Endothelial cell of umbilical vein (primary cell): ENCODE measurements at regions not wholly inside any gene's neighbourhood (a gene's known extent, or its start where the extent isn't known, plus 50 kb on each side); places are given as distances from the start of the nearest gene placed in this dataset.

Source experiments
- BruUV-seq: library from RNA; stranded (reverse); fragments of 400-500 nt; replicated peaks from 2 replicates; lab custom pipeline; 2021; lab: Mats Ljungman, UMichigan
- CTCF ChIA-PET: fragments of 300-600, 350-600 bp; sonication (Branson Sonifier 250); formaldehyde crosslinking; loops from one replicate; lab custom pipeline; 2021; ENCODE audit warnings: antibody characterized with exemption, inconsistent platforms; lab: Charles Lee
- POLR2A ChIA-PET: fragments of 300-600, 350-600 bp; sonication (Branson Sonifier 250); formaldehyde crosslinking; loops from one replicate; lab custom pipeline; 2021; ENCODE audit warnings: antibody characterized with exemption, inconsistent platforms; lab: Charles Lee
- DNase-seq: peaks from one replicate; pipeline ENCODE4 v3.0.0-alpha.2; 2011; ENCODE audit warnings: low read depth, low spot score
- FAIRE-seq: peaks from 2 replicates; lab custom pipeline; 2011; peaks lifted over from hg19 to GRCh38; lab: Jason Lieb, UNC
- H2AFZ ChIP-seq: 2 replicates; pipeline ENCODE4 v1.6.0; 2012; ENCODE audit warnings: low read depth, low read length, control low read depth, inconsistent platforms
- H3K27ac ChIP-seq: 2 replicates; pipeline ENCODE4 v1.5.1; 2011; ENCODE audit warnings: low read depth, mild to moderate bottlenecking, control low read depth, low read length, moderate library complexity; ENCODE audit not compliant: insufficient read depth
- H3K27me3 ChIP-seq, 2 experiments: 2 replicates each; pipeline versions ENCODE4 v1.6.0 to v1.6.1; 2011; ENCODE audit warnings: low read length in 2 of 2, mixed read lengths in 1 of 2; ENCODE audit not compliant: control insufficient read depth in 2 of 2, insufficient read depth in 2 of 2
- H3K36me3 ChIP-seq, 2 experiments: 2 replicates in 1 of 2; 3 replicates in 1 of 2; pipeline ENCODE4 v1.5.1; 2011; ENCODE audit warnings: low read length in 2 of 2, mild to moderate bottlenecking in 1 of 2, moderate library complexity in 1 of 2; ENCODE audit not compliant: control insufficient read depth in 2 of 2, insufficient read depth in 2 of 2; ENCODE audit errors: extremely low read depth in 1 of 2
- H3K4me1 ChIP-seq: 3 replicates; pipeline ENCODE4 v1.5.1; 2011; ENCODE audit warnings: mild to moderate bottlenecking, low read length; ENCODE audit not compliant: control insufficient read depth, insufficient read depth; ENCODE audit errors: extremely low read depth
- H3K4me2 ChIP-seq: 2 replicates; pipeline ENCODE4 v1.6.1; 2011; ENCODE audit warnings: low read length, control low read depth, mixed read lengths; ENCODE audit not compliant: insufficient read depth
- H3K4me3 ChIP-seq, 3 experiments: fragments of 200-600 bp in 1 of 3; sonication (generic), shearing (Covaris generic) in 1 of 3; replicated peaks in 1 of 3; 2 replicates each; pipeline ENCODE4 v1.5.1; 2011 to 2016; ENCODE audit warnings: control low read depth in 3 of 3, low read length in 3 of 3, mild to moderate bottlenecking in 2 of 3, inconsistent platforms in 1 of 3, low read depth in 1 of 3, moderate library complexity in 1 of 3; ENCODE audit not compliant: insufficient read depth in 1 of 3
- H3K79me2 ChIP-seq: 2 replicates; pipeline ENCODE4 v1.6.0; 2012; ENCODE audit warnings: low read length, inconsistent platforms; ENCODE audit not compliant: control insufficient read depth, insufficient read depth
- H3K9ac ChIP-seq: replicated peaks from 2 replicates; pipeline ENCODE3; 2011; ENCODE audit warnings: low read length, control low read depth; ENCODE audit not compliant: insufficient read depth; ENCODE audit errors: extremely low read depth
- H3K9me1 ChIP-seq: replicated peaks from 3 replicates; pipeline ENCODE4 v1.6.0; 2011; ENCODE audit warnings: mild to moderate bottlenecking, low read length; ENCODE audit not compliant: control insufficient read depth, insufficient read depth; ENCODE audit errors: extremely low read depth
- H3K9me3 ChIP-seq: replicated peaks from 2 replicates; pipeline ENCODE4 v1.5.1; 2012; ENCODE audit warnings: low read length, inconsistent platforms; ENCODE audit not compliant: control insufficient read depth, insufficient read depth
- H4K20me1 ChIP-seq: replicated peaks from 2 replicates; pipeline ENCODE3; 2011; ENCODE audit warnings: mild to moderate bottlenecking, low read length; ENCODE audit not compliant: control insufficient read depth, insufficient read depth; ENCODE audit errors: extremely low read depth
- EZH2 ChIP-seq: IDR thresholded peaks from 2 replicates; pipeline ENCODE4 v1.6.1; 2012; ENCODE audit warnings: borderline replicate concordance, low read depth, mild to moderate bottlenecking, moderate library complexity, low read length, inconsistent platforms; ENCODE audit not compliant: severe bottlenecking
- FOS ChIP-seq: IDR thresholded peaks from 2 replicates; pipeline ENCODE4 v1.6.1; 2011; ENCODE audit warnings: mild to moderate bottlenecking, low read length, moderate library complexity, borderline replicate concordance; ENCODE audit not compliant: insufficient read depth
- GATA2 ChIP-seq: IDR thresholded peaks from 2 replicates; pipeline ENCODE4 v1.7.0; 2011; ENCODE audit warnings: low read depth, mild to moderate bottlenecking, moderate library complexity, mixed read lengths, low read length; ENCODE audit not compliant: insufficient read length, insufficient read depth
- JUN ChIP-seq: IDR thresholded peaks from 2 replicates; pipeline ENCODE4 v1.6.1; 2011; ENCODE audit warnings: borderline replicate concordance, low read depth; ENCODE audit not compliant: insufficient read length, insufficient read depth
- MYC ChIP-seq: IDR thresholded peaks from one replicate; pipeline ENCODE4 v1.6.1; 2011; ENCODE audit warnings: mild to moderate bottlenecking, low read depth, low read length
- POLR2A ChIP-seq: IDR thresholded peaks from 2 replicates; pipeline ENCODE4 v1.6.1; 2012; ENCODE audit warnings: low read depth, mild to moderate bottlenecking, control low read depth, low read length
- POLR2AphosphoS5 ChIP-seq: IDR thresholded peaks from 2 replicates; pipeline ENCODE4 v1.6.1; 2012; ENCODE audit warnings: low read depth, mild to moderate bottlenecking, control low read depth, low read length, moderate library complexity; ENCODE audit not compliant: insufficient read depth
- dilution Hi-C: fragments of 300-500 bp; cut with MboI; formaldehyde crosslinking; loops from one replicate; pipeline ENCODE4 v1.15.0; 2019; ENCODE audit warnings: low sequenced_read_pairs; ENCODE audit not compliant: extremely low pct_ligation_motif_present
- intact Hi-C: fragments of 100-400 bp; cut with micrococcal nuclease; formaldehyde crosslinking; loops from one replicate; pipeline ENCODE4 v1.10.0; 2022
- TF ChIP-seq, protein P1 (sequence below), 2 donors: IDR thresholded peaks; 1 replicate in 1 of 2; 2 replicates in 1 of 2; pipeline ENCODE4 v1.5.1; 2011; ENCODE audit warnings: low read length in 2 of 2, mild to moderate bottlenecking in 2 of 2, moderate library complexity in 2 of 2, control low read depth in 1 of 2, inconsistent platforms in 1 of 2, low read depth in 1 of 2; ENCODE audit not compliant: insufficient read depth in 1 of 2; ENCODE audit errors: extremely low read depth in 1 of 2
- TF ChIP-seq, protein P2 (sequence below): IDR thresholded peaks from 2 replicates; pipeline ENCODE4 v1.6.1; 2011; ENCODE audit not compliant: insufficient read depth, insufficient read length

DNA sequence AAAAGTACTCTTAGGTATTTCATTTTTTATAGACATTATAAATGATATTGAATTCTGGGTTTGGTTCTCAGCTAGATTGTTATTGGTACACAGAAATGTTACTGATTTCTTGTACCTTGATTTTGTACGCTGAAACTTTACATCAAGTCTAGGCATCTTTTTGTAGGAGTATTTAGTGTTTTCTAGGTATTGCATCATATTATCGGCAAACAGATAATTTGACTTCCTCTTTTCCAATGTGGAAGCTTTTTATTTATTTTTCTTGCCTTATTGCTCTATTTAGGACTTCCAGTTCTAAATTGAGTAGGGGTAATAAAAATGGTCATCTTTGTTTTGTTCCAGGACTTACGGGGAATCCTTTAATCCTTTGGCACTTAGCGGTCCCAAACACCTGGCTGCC, 676.6 kb upstream of the CCDC179 start:
- Histone ChIP-seq H3K4me2 (no peak overlapping the region), H3K27ac (no peak overlapping the region), H3K4me1 (no peaks in the 10 kb centered on the region), H3K9me3 (no peaks in the 10 kb centered on the region), H3K9ac (no peak overlapping the region), H3K36me3 (no peaks in the 10 kb centered on the region), H2AFZ (no peak overlapping the region), H4K20me1 (no peaks in the 10 kb centered on the region), H3K9me1 (no peaks in the 10 kb centered on the region), H3K4me3 (no peak overlapping the region), H3K27me3 (no peaks in the 10 kb centered on the region), H3K79me2 (no peaks in the 10 kb centered on the region)
- FAIRE-seq, result no peak
- intact Hi-C loops (loop anchor here (2.0 kb wide), 1 partner anchor 660 kb away; no protein-coding TSS in a partner anchor), dilution Hi-C loops (no loop called here)
- ChIA-PET POLR2A (no interaction called here), CTCF (no interaction called here)
- BruUV-seq, result no TSS peak
- DNase-seq, result no peak
- TF ChIP-seq EZH2 (no peak), POLR2A (no peak), JUN (no peak), FOS (no peak), MYC (no peak), GATA2 (no peak), POLR2AphosphoS5 (no peak)
- TF ChIP-seq, protein P1, sequence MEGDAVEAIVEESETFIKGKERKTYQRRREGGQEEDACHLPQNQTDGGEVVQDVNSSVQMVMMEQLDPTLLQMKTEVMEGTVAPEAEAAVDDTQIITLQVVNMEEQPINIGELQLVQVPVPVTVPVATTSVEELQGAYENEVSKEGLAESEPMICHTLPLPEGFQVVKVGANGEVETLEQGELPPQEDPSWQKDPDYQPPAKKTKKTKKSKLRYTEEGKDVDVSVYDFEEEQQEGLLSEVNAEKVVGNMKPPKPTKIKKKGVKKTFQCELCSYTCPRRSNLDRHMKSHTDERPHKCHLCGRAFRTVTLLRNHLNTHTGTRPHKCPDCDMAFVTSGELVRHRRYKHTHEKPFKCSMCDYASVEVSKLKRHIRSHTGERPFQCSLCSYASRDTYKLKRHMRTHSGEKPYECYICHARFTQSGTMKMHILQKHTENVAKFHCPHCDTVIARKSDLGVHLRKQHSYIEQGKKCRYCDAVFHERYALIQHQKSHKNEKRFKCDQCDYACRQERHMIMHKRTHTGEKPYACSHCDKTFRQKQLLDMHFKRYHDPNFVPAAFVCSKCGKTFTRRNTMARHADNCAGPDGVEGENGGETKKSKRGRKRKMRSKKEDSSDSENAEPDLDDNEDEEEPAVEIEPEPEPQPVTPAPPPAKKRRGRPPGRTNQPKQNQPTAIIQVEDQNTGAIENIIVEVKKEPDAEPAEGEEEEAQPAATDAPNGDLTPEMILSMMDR (IDR thresholded peaks at IDR 0.05; ENCODE audit: extremely low read depth in 1 of 2, insufficient read depth in 1 of 2, low read depth in 1 of 2, low read length in 2 of 2), result no peak
- TF ChIP-seq, protein P2, sequence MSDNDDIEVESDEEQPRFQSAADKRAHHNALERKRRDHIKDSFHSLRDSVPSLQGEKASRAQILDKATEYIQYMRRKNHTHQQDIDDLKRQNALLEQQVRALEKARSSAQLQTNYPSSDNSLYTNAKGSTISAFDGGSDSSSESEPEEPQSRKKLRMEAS, result no peak
